Upper lobe of left lung (tissue), 6 donors: ENCODE measurements at regions not wholly inside any gene's neighbourhood (a gene's known extent, or its start where the extent isn't known, plus 50 kb on each side); places are given as distances from the start of the nearest gene placed in this dataset.

Source experiments
- ATAC-seq, 2 donors: fragments of 200-7000 bp; cut with Tn5 transposase; one replicate each; pipeline ENCODE4 v1.9.1; 2022; ENCODE audit warnings: mild to moderate bottlenecking in 2 of 2, moderate library complexity in 2 of 2; ENCODE audit not compliant: low FRiP score in 2 of 2
- DNase-seq, 2 donors: peaks; one replicate each; pipeline ENCODE4 v3.0.0-alpha.2; 2019 to 2020
- H3K27ac ChIP-seq, 4 donors: fragments of 200-600 bp; sonication (generic); one replicate each; pipeline ENCODE4 v1.5.1; 2016 to 2019
- H3K27me3 ChIP-seq, 4 donors: fragments of 200-600 bp; sonication (generic); one replicate each; pipeline ENCODE4 v1.5.1; 2017 to 2019
- H3K36me3 ChIP-seq, 4 donors: fragments of 200-600 bp; sonication (generic); one replicate each; pipeline ENCODE4 v1.5.1; 2016 to 2019
- H3K4me1 ChIP-seq, 4 donors: fragments of 200-600 bp; sonication (generic); one replicate each; pipeline ENCODE4 v1.5.1; 2018 to 2019
- H3K4me3 ChIP-seq, 4 donors: fragments of 200-600 bp; sonication (generic); one replicate each; pipeline ENCODE4 v1.5.1; 2017 to 2019; ENCODE audit warnings: mild to moderate bottlenecking in 2 of 4, moderate library complexity in 1 of 4
- H3K9me3 ChIP-seq, 4 donors: fragments of 200-600 bp; sonication (generic); one replicate each; pipeline ENCODE4 v1.5.1; 2018 to 2019
- EP300 ChIP-seq, 4 donors: sonication (generic); formaldehyde crosslinking; IDR thresholded peaks; one replicate each; pipeline ENCODE4 v1.5.1; 2017; ENCODE audit warnings: antibody characterized with exemption in 4 of 4, control low read depth in 2 of 4
- POLR2A ChIP-seq, 4 donors: fragments of 450-650 bp; IDR thresholded peaks; one replicate each; pipeline ENCODE4 v1.5.1; 2016 to 2017; ENCODE audit warnings: antibody characterized with exemption in 4 of 4, mild to moderate bottlenecking in 2 of 4
- POLR2AphosphoS5 ChIP-seq, 2 donors: sonication (generic); formaldehyde crosslinking; IDR thresholded peaks; one replicate each; pipeline ENCODE4 v1.5.1; 2017; ENCODE audit warnings: antibody characterized with exemption in 2 of 2
- WGBS, 2 donors: methylation state at CpG; one replicate each; pipeline ENCODE4 v1.1.5; 2017 to 2018; 5-methylcytosine and 5-hydroxymethylcytosine counted together
- TF ChIP-seq, protein P1 (sequence below), 6 experiments: fragments of 450-650 bp in 4 of 6; fragments of 200-600 bp in 2 of 6; sonication (generic) in 2 of 6; IDR thresholded peaks; one replicate each; pipeline ENCODE4 v1.5.1; 2016 to 2019; ENCODE audit warnings: antibody characterized with exemption in 6 of 6
- donor health status: DM: no; HTN: no; CAD: no; lungs with moderate emphysema.
- donor health status: DM: no; HTN: yes; CAD: no; lungs with severe emphysema.

DNA sequence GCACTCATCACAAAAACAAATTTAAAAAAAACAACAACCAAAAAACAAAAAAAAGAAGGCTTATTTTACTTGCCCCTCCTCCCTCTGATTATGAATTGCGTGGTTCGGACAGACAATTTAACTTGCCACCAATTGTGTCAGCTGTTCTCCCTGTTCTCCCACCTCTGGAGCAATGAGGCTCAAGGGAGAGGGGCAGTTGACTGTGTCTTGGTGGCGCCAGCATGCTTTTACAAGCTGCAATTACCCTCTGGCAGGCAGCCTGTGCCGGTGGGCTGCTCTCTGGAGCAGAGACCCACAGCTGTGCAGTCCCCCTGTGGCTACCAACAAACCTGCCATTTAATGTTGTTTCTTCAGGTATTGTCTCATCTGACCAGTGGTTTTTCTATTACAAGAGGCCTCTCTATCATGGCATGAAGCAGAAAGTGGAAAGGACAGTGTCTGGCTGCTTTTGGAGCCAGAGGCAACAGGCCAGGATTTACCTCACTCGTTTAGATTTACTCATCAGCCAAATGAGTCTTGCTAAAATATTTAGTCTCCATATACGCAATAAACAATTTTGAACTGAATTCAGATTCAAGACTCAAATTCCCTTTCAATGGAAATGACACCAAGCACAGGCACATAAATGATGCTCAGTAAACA lies 192.0 kb upstream of the TPRG1 start:
- Histone ChIP-seq H3K27me3 (no peaks in the 10 kb centered on the region), H3K4me3 (no peak overlapping the region), H3K9me3 (no peaks in the 10 kb centered on the region), H3K27ac (peak overlapping the region in 2 of 4 donors; percentile 1 to 5), H3K36me3 (no peaks in the 10 kb centered on the region), H3K4me1 (peaks cover 0 to 5% (median 0%) of the 10 kb centered on the region in 4 donors)
- 74 to 89% methylated on average over 6 of the region's 6 CpGs for WGBS, 2 donors
- TF ChIP-seq, protein P1, sequence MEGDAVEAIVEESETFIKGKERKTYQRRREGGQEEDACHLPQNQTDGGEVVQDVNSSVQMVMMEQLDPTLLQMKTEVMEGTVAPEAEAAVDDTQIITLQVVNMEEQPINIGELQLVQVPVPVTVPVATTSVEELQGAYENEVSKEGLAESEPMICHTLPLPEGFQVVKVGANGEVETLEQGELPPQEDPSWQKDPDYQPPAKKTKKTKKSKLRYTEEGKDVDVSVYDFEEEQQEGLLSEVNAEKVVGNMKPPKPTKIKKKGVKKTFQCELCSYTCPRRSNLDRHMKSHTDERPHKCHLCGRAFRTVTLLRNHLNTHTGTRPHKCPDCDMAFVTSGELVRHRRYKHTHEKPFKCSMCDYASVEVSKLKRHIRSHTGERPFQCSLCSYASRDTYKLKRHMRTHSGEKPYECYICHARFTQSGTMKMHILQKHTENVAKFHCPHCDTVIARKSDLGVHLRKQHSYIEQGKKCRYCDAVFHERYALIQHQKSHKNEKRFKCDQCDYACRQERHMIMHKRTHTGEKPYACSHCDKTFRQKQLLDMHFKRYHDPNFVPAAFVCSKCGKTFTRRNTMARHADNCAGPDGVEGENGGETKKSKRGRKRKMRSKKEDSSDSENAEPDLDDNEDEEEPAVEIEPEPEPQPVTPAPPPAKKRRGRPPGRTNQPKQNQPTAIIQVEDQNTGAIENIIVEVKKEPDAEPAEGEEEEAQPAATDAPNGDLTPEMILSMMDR (IDR thresholded peaks at IDR 0.05): no peak
- no peak for TF ChIP-seq EP300 (IDR thresholded peaks at IDR 0.05)
- no peak for TF ChIP-seq POLR2A (IDR thresholded peaks at IDR 0.05)
- TF ChIP-seq POLR2AphosphoS5 (IDR thresholded peaks at IDR 0.05): no peak
- ATAC-seq (peak in 1 of 2 donors; percentile 61), DNase-seq (peak in 1 of 2 donors; percentile 18)

DNA sequence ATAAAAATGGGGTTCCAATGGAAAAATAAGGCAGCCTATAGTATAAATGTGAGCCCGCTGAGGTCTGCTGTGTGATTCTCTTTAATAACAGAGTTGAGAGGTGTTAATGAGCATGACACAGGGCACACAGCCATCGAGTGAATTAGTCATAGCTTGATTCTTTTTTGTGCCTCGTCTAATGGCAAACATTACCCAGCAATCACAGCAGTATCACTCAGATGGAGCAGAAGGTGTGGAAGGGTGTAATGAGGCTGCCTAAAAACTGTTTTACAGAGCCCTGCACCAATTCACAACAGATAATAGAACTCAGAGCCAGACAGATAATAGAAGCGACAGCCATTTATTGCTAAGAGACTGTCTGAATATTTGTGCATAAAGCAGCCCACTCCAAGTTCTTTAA lies 178.6 kb upstream of the TPRG1 start:
- whole genome bisulfite sequencing, 2 donors: 80 to 84% methylated on average over 4 of the region's 4 CpGs
- Histone ChIP-seq H3K36me3 (no peaks in the 10 kb centered on the region), H3K4me1 (no peaks in the 10 kb centered on the region), H3K27me3 (no peaks in the 10 kb centered on the region), H3K9me3 (no peaks in the 10 kb centered on the region), H3K4me3 (no peak overlapping the region), H3K27ac (no peak overlapping the region)
- DNase-seq (no peak), ATAC-seq (no peak)
- no peak for TF ChIP-seq EP300 (IDR thresholded peaks at IDR 0.05)
- no peak for TF ChIP-seq POLR2A (IDR thresholded peaks at IDR 0.05)
- no peak for TF ChIP-seq POLR2AphosphoS5 (IDR thresholded peaks at IDR 0.05)

DNA sequence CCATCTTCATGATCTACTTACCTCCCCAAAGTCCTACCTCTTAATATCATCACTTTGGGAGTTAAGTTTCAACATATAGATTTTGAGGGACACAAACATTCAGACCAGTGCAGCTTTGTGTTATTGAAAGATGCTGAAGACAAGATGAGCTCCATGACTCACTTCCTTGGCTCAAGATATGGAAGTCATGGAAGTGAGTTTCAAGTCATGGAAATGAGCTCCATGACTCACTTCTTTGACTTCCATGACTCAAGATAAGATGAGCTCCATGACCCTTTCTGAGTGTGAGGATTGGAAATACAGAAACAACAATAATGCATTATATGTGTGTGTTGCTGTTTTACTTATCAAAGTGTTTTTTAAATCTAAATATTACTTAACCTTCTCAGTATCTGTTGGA lies 170.2 kb upstream of the TPRG1 start:
- no peak for DNase-seq
- TF ChIP-seq POLR2A (IDR thresholded peaks at IDR 0.05): no peak
- TF ChIP-seq POLR2AphosphoS5 (IDR thresholded peaks at IDR 0.05): no peak
- TF ChIP-seq, protein P1 (IDR thresholded peaks at IDR 0.05): no peak
- TF ChIP-seq EP300 (IDR thresholded peaks at IDR 0.05): no peak
- Histone ChIP-seq H3K9me3 (no peaks in the 10 kb centered on the region), H3K27me3 (no peaks in the 10 kb centered on the region), H3K27ac (no peak overlapping the region), H3K36me3 (no peaks in the 10 kb centered on the region), H3K4me3 (no peak overlapping the region), H3K4me1 (no peaks in the 10 kb centered on the region)
- no peak for ATAC-seq

DNA sequence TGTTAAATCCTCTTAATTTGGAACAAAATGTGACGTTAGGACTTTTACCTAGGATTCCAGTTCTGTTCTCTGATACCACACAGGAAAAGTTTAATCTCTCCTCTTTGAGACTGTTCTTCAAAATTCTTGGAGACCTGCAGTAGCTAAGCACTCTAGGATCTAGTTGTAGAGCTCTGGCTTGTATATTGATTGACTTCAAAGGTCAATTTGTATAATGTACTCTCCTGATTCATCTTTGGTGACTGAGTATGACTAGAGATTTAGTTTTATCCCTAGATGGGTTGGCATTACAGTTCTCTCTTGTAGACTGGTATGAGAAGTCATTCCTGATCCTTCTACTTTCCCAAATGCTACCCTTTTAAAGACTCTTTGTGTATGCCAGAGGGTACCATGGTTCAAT lies 168.4 kb upstream of the TPRG1 start:
- TF ChIP-seq POLR2AphosphoS5 (IDR thresholded peaks at IDR 0.05): no peak
- no peak for TF ChIP-seq POLR2A (IDR thresholded peaks at IDR 0.05)
- TF ChIP-seq, protein P1 (IDR thresholded peaks at IDR 0.05): no peak
- TF ChIP-seq EP300 (IDR thresholded peaks at IDR 0.05): no peak
- Histone ChIP-seq H3K36me3 (no peaks in the 10 kb centered on the region), H3K27me3 (no peaks in the 10 kb centered on the region), H3K9me3 (no peaks in the 10 kb centered on the region), H3K4me3 (no peak overlapping the region), H3K4me1 (no peaks in the 10 kb centered on the region), H3K27ac (no peak overlapping the region)
- no peak for ATAC-seq
- DNase-seq: no peak
- 89 to 95% methylated on average over 1 of the region's 1 CpG for WGBS, 2 donors

DNA sequence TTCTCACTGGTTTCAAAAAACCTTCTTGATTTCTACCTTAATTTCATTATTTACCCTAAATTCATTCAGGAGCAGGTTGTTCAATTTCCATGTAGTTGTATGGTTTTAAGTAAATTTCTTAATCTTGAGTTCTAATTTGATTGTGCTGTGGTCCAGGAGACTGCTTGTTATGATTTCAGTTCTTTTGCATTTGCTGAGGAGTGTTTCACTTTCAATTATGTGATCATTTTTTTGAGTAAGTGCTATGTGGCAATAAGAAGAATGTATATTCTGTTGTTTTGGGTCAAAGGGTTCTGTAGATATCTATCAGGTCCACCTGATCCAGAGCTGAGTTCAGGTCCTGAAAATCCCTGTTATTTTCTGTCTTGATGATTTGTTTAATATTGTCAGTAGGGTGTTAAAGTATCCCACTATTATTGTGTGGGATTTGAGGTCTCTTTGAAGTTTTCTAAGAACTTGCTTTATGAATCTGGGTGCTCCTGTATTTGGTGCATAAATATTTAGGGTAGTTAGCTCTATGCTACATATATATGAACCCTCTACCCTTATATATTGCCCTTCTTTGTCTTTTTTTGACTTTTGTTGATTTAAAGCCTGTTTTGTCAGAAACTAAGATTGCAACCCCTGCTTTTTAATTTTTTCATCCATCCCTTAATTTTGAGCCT lies 158.4 kb upstream of the TPRG1 start:
- DNase-seq: no peak
- no peaks in the 10 kb centered on the region for H3K36me3 ChIP-seq

More for the DNA sequence above, 158.4 kb upstream of the TPRG1 start:
- no peaks in the 10 kb centered on the region for H3K27me3 ChIP-seq
- TF ChIP-seq POLR2A (IDR thresholded peaks at IDR 0.05) (no peak), POLR2AphosphoS5 (IDR thresholded peaks at IDR 0.05) (no peak), EP300 (IDR thresholded peaks at IDR 0.05) (no peak)
- TF ChIP-seq, protein P1 (IDR thresholded peaks at IDR 0.05): no peak
- H3K4me1 ChIP-seq: no peaks in the 10 kb centered on the region
- no peak overlapping the region for H3K27ac ChIP-seq
- ATAC-seq: no peak
- no peak overlapping the region for H3K4me3 ChIP-seq
- H3K9me3 ChIP-seq: no peaks in the 10 kb centered on the region
